Osteocyte (in vitro differentiated cells): ENCODE measurements at regions not wholly inside any gene's neighbourhood (a gene's known extent, or its start where the extent isn't known, plus 50 kb on each side); places are given as distances from the start of the nearest gene placed in this dataset.

ENCODE experiments used
- DNase-seq: peaks from one replicate; pipeline ENCODE4 v3.0.0; 2021; ENCODE audit warnings: mixed read lengths; ENCODE audit not compliant: unreplicated experiment; ENCODE audit errors: extremely low spot score
- H3K27ac Mint-ChIP-seq: one replicate; pipeline ENCODE4 v1.8.0; 2021; ENCODE audit warnings: mild to moderate bottlenecking, mixed read lengths; ENCODE audit not compliant: unreplicated experiment
- H3K27me3 Mint-ChIP-seq: one replicate; pipeline ENCODE4 v1.8.0; 2021; ENCODE audit warnings: mixed read lengths; ENCODE audit not compliant: unreplicated experiment
- H3K36me3 Mint-ChIP-seq: one replicate; pipeline ENCODE4 v1.8.0; 2021; ENCODE audit warnings: mixed read lengths; ENCODE audit not compliant: unreplicated experiment
- H3K4me1 Mint-ChIP-seq: one replicate; pipeline ENCODE4 v1.8.0; 2021; ENCODE audit warnings: mixed read lengths; ENCODE audit not compliant: unreplicated experiment
- H3K4me3 Mint-ChIP-seq: one replicate; pipeline ENCODE4 v1.8.0; 2021; ENCODE audit warnings: mild to moderate bottlenecking, moderate library complexity, mixed read lengths; ENCODE audit not compliant: unreplicated experiment
- H3K9me3 Mint-ChIP-seq: one replicate; pipeline ENCODE4 v1.8.0; 2021; ENCODE audit warnings: mixed read lengths; ENCODE audit not compliant: unreplicated experiment
- CTCF ChIP-seq: fragments of 200-600 bp; sonication (generic); IDR thresholded peaks from 2 replicates; pipeline ENCODE4 v1.5.0; 2021; ENCODE audit warnings: antibody characterized with exemption, mild to moderate bottlenecking, moderate library complexity

- no peaks in the 10 kb centered on the region for H3K36me3 Mint-ChIP-seq
- H3K9me3 Mint-ChIP-seq: no peaks in the 10 kb centered on the region
- no peak overlapping the region for H3K27ac Mint-ChIP-seq
- DNase-seq: no peak
- H3K4me1 Mint-ChIP-seq: no peaks in the 10 kb centered on the region
- TF ChIP-seq CTCF: peak; percentile 45
- H3K4me3 Mint-ChIP-seq: no peak overlapping the region
- no peaks in the 10 kb centered on the region for H3K27me3 Mint-ChIP-seq
These were observed 480.8 kb upstream of the KLHL29 start for GRCh38 chr2:22904126-22904684.

GRCh38 chr2:22907330-22907729 lies 477.6 kb upstream of the KLHL29 start:
- H3K36me3 Mint-ChIP-seq: no peaks in the 10 kb centered on the region
- H3K27ac Mint-ChIP-seq: no peak overlapping the region
- H3K27me3 Mint-ChIP-seq: no peaks in the 10 kb centered on the region
- H3K4me1 Mint-ChIP-seq: no peaks in the 10 kb centered on the region
- no peak for TF ChIP-seq CTCF
- no peaks in the 10 kb centered on the region for H3K9me3 Mint-ChIP-seq
- no peak for DNase-seq
- no peak overlapping the region for H3K4me3 Mint-ChIP-seq

- Mint-ChIP-seq H3K4me3 (no peak overlapping the region), H3K9me3 (no peaks in the 10 kb centered on the region), H3K4me1 (no peaks in the 10 kb centered on the region), H3K27me3 (no peaks in the 10 kb centered on the region), H3K27ac (no peak overlapping the region), H3K36me3 (no peaks in the 10 kb centered on the region)
- TF ChIP-seq CTCF: no peak
- DNase-seq: no peak
These were observed 472.6 kb upstream of the KLHL29 start for GRCh38 chr2:22912398-22912797.

DNA sequence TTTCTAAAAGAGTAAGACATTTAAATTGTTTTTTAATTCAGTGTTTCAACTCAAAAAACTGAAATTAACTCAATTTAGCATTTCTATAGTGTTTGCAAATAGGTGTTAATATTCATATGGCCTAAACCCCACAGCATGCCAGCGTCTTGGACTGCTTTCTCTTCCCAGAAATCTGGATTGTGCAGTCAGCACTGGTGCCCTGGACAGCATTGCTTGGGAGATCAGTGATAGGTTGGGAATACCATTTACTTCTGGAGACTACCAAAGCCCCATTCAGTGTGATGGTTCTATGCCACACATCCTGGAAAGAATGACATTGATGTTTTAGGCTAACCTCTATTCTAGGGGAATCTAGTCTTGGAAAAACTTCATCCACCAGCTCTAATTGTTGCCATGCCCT lies 455.0 kb upstream of the KLHL29 start:
- TF ChIP-seq CTCF: no peak
- Mint-ChIP-seq H3K4me1 (no peaks in the 10 kb centered on the region), H3K27me3 (no peaks in the 10 kb centered on the region), H3K9me3 (peaks cover 11% of the 10 kb centered on the region), H3K36me3 (no peaks in the 10 kb centered on the region), H3K4me3 (no peak overlapping the region), H3K27ac (no peak overlapping the region)
- no peak for DNase-seq

- Mint-ChIP-seq H3K27me3 (no peaks in the 10 kb centered on the region), H3K36me3 (no peaks in the 10 kb centered on the region), H3K27ac (no peak overlapping the region), H3K4me1 (no peaks in the 10 kb centered on the region), H3K4me3 (no peak overlapping the region), H3K9me3 (peaks cover 11% of the 10 kb centered on the region)
- no peak for TF ChIP-seq CTCF
- DNase-seq: no peak
These were observed 454.2 kb upstream of the KLHL29 start for GRCh38 chr2:22930781-22931180.
